ENCODE measurements at regions not wholly inside any gene's neighbourhood (a gene's known extent, or its start where the extent isn't known, plus 50 kb on each side); places are given as distances from the start of the nearest gene placed in this dataset.
"Not testable (repeated sequence)": the region's sequence is repeated elsewhere in the genome, so short reads cannot be mapped to it uniquely, and the experiment has no call there.

GRCh38 chr11:35046681-35047080 is 92.3 kb upstream of the CD44 start:
- no peak for DNase-seq

- DNase-seq: no peak
These were observed 91.8 kb upstream of the CD44 start for GRCh38 chr11:35047179-35047578.

GRCh38 chr11:35047769-35048168 is 91.2 kb upstream of the CD44 start:
- no peak for DNase-seq

- not testable (repeated sequence) for DNase-seq
These were observed 90.6 kb upstream of the CD44 start for GRCh38 chr11:35048346-35048745.

- DNase-seq: no peak
These were observed 89.0 kb upstream of the CD44 start for GRCh38 chr11:35049859-35050531.

GRCh38 chr11:35050541-35050995 is 88.4 kb upstream of the CD44 start:
- no peak for DNase-seq

- peak; percentile 47 for DNase-seq
These were observed 82.4 kb upstream of the CD44 start for GRCh38 chr11:35056391-35057093.

GRCh38 chr11:35057926-35058668 is 80.9 kb upstream of the CD44 start:
- peak; percentile 44 for DNase-seq

GRCh38 chr11:35058669-35059434 is 80.1 kb upstream of the CD44 start:
- no peak for DNase-seq

GRCh38 chr11:35061516-35062440 is 77.2 kb upstream of the CD44 start:
- no peak for DNase-seq

GRCh38 chr11:35063488-35063931 is 75.5 kb upstream of the CD44 start:
- DNase-seq: no peak

- DNase-seq: peak; percentile 94
These were observed 74.7 kb upstream of the CD44 start for GRCh38 chr11:35064114-35064800.

GRCh38 chr11:35065566-35065965 is 73.4 kb upstream of the CD44 start:
- peak; percentile 71 for DNase-seq

GRCh38 chr11:35066030-35066429 is 72.9 kb upstream of the CD44 start:
- no peak for DNase-seq

- DNase-seq: no peak
These were observed 72.1 kb upstream of the CD44 start for GRCh38 chr11:35066783-35067423.

- DNase-seq: no peak
These were observed 67.2 kb upstream of the CD44 start for GRCh38 chr11:35071722-35072121.

- DNase-seq: no peak
These were observed 65.1 kb upstream of the CD44 start for GRCh38 chr11:35073691-35074419.

- DNase-seq: no peak
These were observed 62.5 kb upstream of the CD44 start for GRCh38 chr11:35076201-35077100.

All from fibroblast of skin of right biceps (primary cell).